HG03064 (cell line): ENCODE measurements at regions not wholly inside any gene's neighbourhood (a gene's known extent, or its start where the extent isn't known, plus 50 kb on each side); places are given as distances from the start of the nearest gene placed in this dataset.
"Not testable (repeated sequence)": the region's sequence is repeated elsewhere in the genome, so short reads cannot be mapped to it uniquely, and the experiment has no call there.

Source experiments
- ATAC-seq: cut with Tn5 transposase; IDR thresholded peaks from one replicate; pipeline ENCODE4 v1.9.1; 2021; ENCODE audit warnings: low read depth; ENCODE audit not compliant: unreplicated experiment

DNA sequence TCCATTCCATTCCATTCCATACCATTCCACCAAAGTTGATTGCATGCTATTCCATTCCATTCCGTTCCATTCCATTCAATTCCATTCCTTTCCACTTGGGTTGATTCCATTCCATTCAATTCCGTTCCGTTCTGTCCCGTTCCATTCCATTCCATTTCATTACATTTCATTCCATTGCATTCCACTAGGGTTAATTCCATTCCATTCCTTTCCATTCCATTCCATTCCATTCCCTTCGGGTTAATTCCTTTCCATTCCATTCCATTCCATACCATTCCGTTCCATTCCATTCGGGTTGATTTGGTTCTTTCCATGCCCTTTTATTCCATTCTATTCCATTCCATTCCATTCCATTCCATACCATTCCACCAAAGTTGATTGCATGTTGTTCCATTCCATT, 131.9 kb downstream of the CWH43 start:
- ATAC-seq: not testable (repeated sequence)

DNA sequence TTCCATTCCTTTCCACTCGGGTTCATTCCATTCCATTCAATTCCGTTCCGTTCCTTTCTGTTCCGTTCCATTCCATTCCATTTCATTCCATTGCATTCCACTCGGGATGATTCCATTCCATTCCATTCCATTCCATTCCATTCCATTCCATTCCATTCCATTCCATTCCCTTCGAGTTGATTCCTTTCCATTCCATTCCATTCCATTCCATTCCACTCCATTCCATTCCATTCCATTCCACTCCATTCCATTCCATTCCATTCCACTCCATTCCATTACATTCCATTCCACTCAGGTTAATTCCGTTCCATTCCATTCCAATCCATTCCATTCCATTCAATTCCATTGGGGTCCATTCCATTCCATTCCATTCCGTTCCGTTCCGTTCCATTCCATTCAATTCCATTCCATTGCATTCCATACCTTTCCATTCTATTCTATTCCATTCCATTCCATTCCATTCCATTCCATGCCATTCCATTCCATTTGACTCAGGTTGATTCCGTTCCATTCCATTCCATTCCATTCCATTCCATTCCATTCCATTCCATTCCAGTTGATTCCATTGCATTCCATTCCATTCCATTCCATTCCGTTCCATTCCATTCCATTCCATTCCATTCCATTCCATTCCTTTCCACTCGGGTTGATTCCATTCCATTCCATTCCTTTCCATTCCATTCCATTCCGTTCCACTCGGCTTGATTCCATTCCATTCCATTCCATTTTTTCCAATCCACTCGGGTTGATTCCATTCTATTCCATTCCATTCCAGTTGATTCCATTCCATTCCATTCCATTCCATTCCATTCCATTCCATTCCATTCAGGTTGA, 132.5 kb downstream of the CWH43 start:
- peak; percentile 46 for ATAC-seq

DNA sequence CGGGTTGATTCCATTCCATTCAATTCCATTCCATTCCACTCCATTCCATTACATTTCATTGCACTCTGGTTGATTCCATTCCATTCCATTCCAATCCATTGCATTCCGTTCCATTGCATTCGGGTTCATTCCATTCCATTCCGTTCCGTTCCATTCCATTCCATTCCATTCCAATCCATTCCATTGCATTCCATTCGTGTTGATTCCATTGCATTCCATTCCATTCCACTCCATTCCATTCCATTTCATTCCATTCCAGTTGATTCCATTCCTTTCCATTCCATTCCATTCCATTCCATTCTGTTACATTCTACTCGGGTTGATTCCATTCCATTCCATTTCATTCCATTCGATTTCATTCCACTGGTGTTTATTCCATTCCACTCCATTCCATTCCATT, 133.3 kb downstream of the CWH43 start:
- ATAC-seq: not testable (repeated sequence)

DNA sequence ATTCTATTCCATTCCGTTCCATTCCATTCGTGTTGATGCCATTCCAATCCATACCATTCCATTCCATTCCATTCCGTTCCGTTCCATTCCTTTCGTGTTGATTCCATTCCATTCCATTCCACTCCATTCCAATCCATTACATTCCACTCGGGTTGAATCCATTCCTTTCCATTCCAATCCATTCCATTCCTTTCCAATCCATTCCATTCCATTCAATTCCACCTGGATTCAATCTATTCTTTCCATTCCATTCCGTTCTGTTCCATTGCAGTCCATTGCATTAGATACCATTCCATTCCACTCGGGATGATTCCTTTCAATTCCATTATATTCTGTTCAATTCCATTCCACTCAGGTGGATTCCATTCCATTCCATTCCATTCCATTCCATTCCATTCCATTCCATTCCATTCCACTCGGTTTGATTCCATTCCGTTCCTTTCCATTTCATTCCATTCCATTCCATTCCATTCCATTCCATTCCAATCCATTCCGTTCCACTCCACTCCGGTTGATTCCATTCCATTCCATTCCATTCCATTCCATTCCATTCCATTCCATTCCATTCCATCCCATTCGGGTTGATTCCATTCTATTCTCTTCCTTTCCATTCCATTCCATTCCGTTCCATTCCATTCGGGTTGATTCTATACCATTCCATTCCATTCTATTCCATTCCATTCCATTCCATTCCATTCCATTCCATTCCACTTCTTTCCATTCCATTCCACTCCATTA, 134.1 kb downstream of the CWH43 start:
- ATAC-seq: not testable (repeated sequence)

DNA sequence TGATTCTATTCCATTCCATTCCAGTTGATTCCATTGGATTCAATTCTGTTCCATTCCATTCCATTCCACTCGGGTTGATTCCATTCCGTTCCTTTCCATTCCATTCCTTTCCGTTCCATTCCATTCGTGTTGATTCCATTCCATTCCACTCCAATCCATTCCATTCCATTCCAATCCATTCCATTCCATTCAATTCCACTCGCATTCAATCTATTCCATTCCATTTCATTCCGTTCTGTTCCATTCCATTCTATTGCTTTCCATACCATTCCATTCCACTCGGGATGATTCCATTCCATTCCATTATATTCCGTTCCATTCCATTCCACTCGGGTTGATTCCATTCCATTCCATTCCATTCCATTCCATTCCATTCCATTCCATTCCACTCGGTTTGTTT, 134.7 kb downstream of the CWH43 start:
- peak; percentile 24 for ATAC-seq

DNA sequence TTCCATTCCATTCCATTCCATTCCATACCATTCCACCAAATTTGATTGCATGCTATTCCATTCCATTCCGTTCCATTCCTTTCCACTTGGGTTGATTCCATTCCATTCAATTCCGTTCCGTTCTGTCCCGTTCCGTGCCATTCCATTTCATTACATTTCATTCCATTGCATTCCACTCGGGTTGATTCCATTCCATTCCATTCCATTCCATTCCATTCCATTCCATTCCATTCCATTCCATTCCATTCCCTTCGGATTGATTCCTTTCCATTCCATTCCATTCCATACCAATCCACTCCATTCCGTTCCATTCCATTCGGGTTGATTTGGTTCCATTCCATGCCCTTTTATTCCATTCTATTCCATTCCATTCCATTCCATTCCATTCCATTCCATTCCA, 140.4 kb downstream of the CWH43 start:
- not testable (repeated sequence) for ATAC-seq

DNA sequence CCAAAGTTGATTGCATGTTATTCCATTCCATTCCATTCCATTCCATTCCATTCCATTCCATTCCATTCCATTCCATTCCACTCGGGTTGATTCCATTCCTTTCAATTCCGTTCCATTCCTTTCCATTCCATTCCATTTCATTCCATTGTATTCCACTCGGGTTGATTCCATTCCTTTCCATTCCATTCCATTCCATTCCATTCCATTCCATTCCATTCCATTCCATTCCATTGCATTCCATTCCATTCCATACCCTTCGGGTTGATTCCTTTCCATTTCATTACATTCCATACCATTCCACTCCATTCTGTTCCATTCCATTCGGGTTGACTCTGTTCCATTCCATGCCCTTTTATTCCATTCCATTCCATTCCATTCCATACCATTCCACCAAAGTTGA, 140.8 kb downstream of the CWH43 start:
- ATAC-seq: not testable (repeated sequence)

DNA sequence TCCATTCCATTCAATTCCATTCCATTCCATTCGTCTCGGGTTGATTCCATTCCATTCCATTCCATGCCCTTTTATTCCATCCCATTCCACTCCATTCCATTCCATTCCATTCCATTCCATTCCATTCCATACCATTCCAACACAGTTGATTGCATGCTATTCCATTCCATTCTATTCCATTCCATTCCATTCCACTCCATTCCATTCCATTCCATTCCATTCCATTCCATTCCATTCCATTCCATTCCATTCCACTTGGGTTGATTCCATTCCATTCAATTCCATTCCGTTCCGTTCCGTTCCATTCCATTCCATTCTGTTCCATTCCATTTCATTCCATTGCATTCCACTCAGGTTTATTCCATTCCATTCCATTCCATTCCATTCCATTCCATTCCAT, 143.3 kb downstream of the CWH43 start:
- not testable (repeated sequence) for ATAC-seq

DNA sequence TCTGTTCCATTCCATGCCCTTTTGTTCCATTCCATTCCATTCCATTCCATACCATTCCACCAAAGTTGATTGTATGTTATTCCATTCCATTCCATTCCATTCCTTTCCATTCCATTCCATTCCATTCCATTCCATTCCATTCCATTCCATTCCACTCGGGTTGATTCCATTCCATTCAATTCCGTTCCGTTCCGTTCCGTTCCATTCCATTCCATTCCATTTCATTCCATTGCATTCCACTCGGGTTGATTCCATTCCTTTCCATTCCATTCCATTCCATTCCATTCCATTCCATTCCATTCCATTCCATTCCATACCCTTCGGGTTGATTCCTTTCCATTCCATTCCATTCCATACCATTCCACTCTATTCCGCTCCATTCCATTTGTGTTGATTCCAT, 143.8 kb downstream of the CWH43 start:
- ATAC-seq: not testable (repeated sequence)

DNA sequence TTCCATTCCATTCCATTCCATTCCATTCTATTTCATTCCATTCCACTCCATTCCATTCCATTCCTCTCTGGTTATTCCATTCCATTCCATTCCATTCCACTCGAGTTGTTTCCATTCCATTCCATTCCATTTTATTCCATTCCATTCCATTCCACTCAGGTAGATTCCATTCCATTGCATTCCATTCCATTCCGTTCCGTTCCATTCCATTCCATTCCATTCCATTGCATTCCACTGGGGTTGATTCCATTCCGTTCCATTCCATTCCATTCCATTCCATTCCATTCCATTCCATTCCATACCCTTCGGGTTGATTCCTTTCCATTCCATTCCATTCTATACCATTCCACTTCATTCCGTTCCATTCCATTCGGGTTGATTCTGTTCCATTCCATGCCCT, 144.6 kb downstream of the CWH43 start:
- not testable (repeated sequence) for ATAC-seq

DNA sequence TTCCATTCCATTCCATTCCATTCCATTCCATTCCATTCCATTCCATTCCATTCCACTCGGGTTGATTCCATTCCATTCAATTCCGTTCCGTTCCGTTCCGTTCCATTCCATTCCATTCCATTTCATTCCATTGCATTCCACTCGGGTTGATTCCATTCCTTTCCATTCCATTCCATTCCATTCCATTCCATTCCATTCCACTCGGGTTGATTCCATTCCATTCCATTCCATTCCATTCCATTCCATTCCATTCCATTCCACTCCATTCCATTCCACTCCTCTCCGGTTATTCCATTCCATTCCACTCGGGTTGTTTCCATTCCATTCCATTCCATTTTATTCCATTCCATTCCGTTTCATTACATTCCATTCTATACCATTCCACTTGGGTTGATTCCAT, 151.0 kb downstream of the CWH43 start:
- peak; percentile 60 for ATAC-seq

DNA sequence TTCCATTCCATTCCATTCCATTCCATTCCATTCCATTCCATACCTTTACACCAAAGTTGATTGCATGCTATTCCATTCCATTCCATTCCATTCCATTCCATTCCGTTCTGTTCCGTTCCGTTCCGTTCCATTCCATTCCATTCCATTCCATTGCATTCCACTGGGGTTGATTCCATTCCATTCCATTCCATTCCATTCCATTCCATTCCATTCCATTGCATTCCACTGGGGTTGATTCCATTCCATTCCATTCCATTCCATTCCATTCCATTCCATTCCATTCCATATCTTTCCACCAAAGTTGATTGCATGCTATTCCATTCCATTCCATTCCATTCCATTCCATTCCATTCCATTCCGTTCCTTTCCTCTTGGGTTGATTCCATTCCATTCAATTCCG, 151.9 kb downstream of the CWH43 start:
- not testable (repeated sequence) for ATAC-seq

DNA sequence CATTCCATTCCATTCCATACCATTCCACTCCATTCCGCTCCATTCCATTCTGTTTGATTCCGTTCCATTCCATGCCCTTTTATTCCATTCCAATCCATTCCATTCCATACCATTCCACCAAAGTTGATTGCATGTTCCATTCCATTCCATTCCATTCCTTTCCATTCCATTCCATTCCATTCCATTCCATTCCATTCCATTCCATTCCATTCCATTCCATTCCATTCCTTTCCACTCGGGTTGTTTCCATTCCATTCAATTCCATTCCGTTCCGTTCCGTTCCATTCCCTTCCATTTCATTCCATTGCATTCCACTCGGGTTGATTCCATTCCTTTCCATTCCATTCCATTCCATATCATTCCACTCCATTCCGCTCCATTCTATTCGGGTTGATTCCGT, 152.7 kb downstream of the CWH43 start:
- not testable (repeated sequence) for ATAC-seq

DNA sequence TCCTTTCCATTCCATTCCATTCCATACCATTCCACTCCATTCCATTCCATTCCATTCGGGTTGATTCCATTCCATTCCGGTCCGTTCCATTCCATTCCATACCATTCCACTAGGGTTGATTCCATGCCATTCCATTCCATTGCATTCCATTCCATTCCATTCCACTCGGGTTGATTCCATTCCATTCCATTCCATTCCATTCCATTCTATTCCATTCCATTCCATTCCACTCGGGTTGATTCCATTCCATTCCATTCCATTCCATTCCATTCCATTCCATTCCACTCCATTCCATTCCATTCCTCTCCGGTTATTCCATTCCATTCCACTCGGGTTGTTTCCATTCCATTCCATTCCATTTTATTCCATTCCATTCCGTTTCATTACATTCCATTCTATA, 153.4 kb downstream of the CWH43 start:
- not testable (repeated sequence) for ATAC-seq

DNA sequence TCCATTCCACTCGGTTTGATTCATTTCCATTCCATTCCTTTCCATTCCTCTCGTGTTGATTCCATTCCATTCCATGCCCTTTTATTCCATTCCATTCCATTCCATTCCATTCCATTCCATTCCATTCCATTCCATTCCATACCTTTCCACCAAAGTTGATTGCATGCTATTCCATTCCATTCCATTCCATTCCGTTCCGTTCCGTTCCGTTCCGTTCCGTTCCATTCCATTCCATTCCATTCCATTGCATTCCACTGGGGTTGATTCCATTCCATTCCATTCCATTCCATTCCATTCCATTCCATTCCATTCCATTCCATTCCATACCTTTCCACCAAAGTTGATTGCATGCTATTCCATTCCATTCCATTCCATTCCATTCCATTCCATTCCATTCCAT, 154.3 kb downstream of the CWH43 start:
- ATAC-seq: not testable (repeated sequence)

DNA sequence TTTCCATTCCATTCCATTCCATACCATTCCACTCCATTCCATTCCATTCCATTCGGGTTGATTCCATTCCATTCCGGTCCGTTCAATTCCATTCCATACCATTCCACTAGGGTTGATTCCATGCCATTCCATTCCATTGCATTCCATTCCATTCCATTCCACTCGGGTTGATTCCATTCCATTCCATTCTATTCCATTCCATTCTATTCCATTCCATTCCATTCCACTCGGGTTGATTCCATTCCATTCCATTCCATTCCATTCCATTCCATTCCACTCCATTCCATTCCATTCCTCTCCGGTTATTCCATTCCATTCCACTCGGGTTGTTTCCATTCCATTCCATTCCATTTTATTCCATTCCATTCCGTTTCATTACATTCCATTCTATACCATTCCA, 155.9 kb downstream of the CWH43 start:
- not testable (repeated sequence) for ATAC-seq

DNA sequence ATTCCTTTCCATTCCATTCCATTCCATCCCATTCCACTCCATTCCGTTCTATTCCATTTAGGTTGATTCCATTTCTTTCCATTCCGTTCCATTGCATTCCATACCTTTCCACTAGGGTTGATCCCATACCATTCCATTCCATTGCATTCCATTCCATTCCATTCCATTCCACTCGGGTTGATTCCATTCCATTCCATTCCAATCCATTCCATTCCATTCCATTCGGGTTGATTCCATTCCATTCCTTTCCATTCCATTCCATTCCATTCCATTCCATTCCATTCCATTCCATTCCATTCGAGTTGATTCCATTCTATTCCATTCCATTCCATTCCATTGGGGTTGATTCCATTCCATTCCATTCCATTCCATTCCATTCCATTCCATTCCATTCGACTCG, 161.1 kb downstream of the CWH43 start:
- peak; percentile 44 for ATAC-seq

DNA sequence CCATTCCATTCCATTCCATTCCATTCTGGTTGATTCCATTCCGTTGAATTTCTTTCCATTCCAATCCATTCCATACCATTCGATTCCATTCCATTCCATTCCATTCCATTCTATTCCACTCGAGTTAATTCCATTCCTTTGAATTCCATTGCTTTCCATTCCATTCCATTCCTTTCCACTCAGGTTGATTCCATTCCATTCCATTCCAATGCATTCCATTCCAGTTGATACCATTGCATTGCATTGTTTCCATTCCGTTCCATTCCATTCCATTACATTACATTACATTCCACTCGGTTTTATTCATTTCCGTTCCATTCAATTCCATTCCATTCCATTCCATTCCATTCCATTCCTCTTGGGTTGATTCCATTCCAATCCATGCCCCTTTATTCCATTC, 161.5 kb downstream of the CWH43 start:
- not testable (repeated sequence) for ATAC-seq

DNA sequence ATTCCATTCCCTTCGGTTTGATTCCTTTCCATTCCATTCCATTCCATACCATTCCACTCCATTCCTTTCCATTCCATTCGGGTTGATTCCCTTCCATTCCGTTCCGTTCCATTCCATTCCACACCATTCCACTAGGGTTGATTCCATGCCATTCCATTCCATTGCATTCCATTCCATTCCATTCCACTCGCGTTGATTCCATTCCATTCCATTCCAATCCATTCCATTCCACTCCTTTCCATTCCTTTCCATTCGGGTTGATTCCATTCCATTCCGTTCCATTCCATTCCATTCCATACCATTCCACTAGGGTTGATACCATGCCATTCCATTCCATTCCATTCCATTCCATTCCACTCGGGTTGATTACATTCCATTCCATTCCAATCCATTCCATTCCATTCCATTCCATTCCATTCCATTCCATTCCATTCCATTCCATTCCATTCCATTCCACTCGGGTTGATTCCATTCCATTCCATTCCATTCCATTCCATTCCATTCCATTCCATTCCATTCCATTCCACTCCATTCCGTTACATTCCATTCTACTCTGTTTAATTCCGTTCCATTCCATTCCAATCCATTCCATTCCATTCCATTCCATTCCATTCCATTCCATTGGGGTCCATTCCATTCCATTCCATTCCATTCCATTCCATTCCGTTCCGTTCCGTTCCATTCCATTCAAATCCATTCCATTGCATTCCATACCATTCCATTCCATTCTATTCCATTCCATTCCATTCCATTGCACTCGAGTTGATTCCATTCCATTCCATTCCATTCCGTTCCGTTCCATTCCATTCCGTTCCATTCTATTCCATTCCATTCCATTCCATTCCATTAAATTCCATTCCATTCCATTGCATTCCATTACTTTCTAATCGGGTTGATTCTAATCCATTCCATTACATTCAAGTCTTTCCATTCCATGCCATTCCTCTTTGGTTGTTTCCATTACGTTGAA, 163.2 kb downstream of the CWH43 start:
- peak; percentile 85 for ATAC-seq

DNA sequence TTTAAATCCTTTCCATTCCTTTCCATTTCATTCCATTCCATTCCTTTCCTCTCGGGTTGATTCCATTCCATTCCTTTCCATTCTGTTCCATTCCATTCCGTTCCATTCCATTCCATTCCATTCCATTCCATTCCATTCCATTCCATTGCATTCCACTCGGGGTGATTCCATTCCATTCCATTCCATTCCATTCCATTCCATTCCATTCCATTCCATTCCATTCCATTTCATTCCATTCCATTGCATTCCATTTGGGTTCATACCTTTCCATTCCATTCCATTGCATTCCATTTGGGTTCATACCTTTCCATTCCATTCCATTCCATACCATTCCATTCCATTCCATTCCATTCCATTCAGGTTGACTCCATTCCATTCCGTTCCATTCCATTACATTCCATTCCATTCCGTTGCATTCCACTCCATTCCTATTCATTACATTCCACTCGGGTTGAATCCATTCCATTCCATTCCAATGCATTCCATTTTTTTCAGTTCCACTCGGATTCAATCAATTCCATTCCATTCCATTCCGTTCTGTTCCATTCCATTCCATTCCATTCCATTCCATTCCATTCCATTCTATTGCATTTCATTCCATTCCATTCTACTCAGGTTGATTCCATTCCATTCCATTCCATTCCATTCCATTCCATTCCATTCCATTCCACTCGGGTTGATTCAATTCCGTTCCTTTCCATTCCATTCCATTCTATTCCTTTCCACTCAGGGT, 164.4 kb downstream of the CWH43 start:
- ATAC-seq: not testable (repeated sequence)
